Panc1 (cell line): ENCODE measurements at regions not wholly inside any gene's neighbourhood (a gene's known extent, or its start where the extent isn't known, plus 50 kb on each side); places are given as distances from the start of the nearest gene placed in this dataset.

ENCODE experiments used
- CTCF ChIP-seq: fragments of 450-650 bp; IDR thresholded peaks from 2 replicates; pipeline ENCODE4 v1.5.1; 2017; ENCODE audit warnings: mild to moderate bottlenecking
- SIN3A ChIP-seq: IDR thresholded peaks from 2 replicates; pipeline ENCODE4 v1.6.1; 2012; ENCODE audit warnings: low read depth, mild to moderate bottlenecking, low read length, moderate library complexity, borderline replicate concordance; ENCODE audit not compliant: insufficient read depth

- TF ChIP-seq CTCF: no peak
- TF ChIP-seq SIN3A: no peak
Observed at GRCh38 chr4:159003420-159004253, 99.2 kb upstream of the RAPGEF2 start.
